HL-60 (cell line): ENCODE measurements at regions not wholly inside any gene's neighbourhood (a gene's known extent, or its start where the extent isn't known, plus 50 kb on each side); places are given as distances from the start of the nearest gene placed in this dataset.

Experiments used
- REST ChIP-seq: IDR thresholded peaks from 2 replicates; pipeline ENCODE4 v1.6.1; 2012; ENCODE audit warnings: low read depth; ENCODE audit not compliant: insufficient replicate concordance
- TF ChIP-seq, protein P1 (sequence below): IDR thresholded peaks from one replicate; pipeline ENCODE4 v1.5.1; 2011; ENCODE audit warnings: low read length, control low read depth, inconsistent platforms; ENCODE audit not compliant: insufficient read depth

GRCh38 chr13:107715496-107715895 is 499.8 kb downstream of the LIG4 start:
- no peak for TF ChIP-seq REST
- TF ChIP-seq, protein P1, sequence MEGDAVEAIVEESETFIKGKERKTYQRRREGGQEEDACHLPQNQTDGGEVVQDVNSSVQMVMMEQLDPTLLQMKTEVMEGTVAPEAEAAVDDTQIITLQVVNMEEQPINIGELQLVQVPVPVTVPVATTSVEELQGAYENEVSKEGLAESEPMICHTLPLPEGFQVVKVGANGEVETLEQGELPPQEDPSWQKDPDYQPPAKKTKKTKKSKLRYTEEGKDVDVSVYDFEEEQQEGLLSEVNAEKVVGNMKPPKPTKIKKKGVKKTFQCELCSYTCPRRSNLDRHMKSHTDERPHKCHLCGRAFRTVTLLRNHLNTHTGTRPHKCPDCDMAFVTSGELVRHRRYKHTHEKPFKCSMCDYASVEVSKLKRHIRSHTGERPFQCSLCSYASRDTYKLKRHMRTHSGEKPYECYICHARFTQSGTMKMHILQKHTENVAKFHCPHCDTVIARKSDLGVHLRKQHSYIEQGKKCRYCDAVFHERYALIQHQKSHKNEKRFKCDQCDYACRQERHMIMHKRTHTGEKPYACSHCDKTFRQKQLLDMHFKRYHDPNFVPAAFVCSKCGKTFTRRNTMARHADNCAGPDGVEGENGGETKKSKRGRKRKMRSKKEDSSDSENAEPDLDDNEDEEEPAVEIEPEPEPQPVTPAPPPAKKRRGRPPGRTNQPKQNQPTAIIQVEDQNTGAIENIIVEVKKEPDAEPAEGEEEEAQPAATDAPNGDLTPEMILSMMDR: no peak
